DMS 273 (cell line): ENCODE measurements at regions not wholly inside any gene's neighbourhood (a gene's known extent, or its start where the extent isn't known, plus 50 kb on each side); places are given as distances from the start of the nearest gene placed in this dataset.

Experiments
- DNase-seq: peaks from one replicate; lab custom pipeline; 2025; ENCODE audit not compliant: unreplicated experiment; lab: John Stamatoyannopoulos, UW

GRCh38 chr1:112312879-112313278 is 83.1 kb upstream of the CTTNBP2NL start:
- no peak for DNase-seq

GRCh38 chr1:112316254-112316913 is 79.6 kb upstream of the CTTNBP2NL start:
- DNase-seq = no peak

- DNase-seq = no peak
These were observed 78.9 kb upstream of the CTTNBP2NL start for GRCh38 chr1:112317140-112317539.

GRCh38 chr1:112317611-112318062 is 78.4 kb upstream of the CTTNBP2NL start:
- DNase-seq = no peak

- DNase-seq = no peak
These were observed 77.8 kb upstream of the CTTNBP2NL start for GRCh38 chr1:112318263-112318662.

- no peak for DNase-seq
These were observed 77.2 kb upstream of the CTTNBP2NL start for GRCh38 chr1:112318698-112319370.

GRCh38 chr1:112319371-112320040 is 76.5 kb upstream of the CTTNBP2NL start:
- DNase-seq = no peak

GRCh38 chr1:112320058-112320457 is 76.0 kb upstream of the CTTNBP2NL start:
- no peak for DNase-seq

GRCh38 chr1:112322018-112322417 is 74.0 kb upstream of the CTTNBP2NL start:
- DNase-seq = no peak

- DNase-seq = no peak
These were observed 72.9 kb upstream of the CTTNBP2NL start for GRCh38 chr1:112322983-112323678.

GRCh38 chr1:112325504-112325903 is 70.5 kb upstream of the CTTNBP2NL start:
- DNase-seq = no peak

GRCh38 chr1:112328600-112328999 is 67.4 kb upstream of the CTTNBP2NL start:
- DNase-seq = no peak

- no peak for DNase-seq
These were observed 63.6 kb upstream of the CTTNBP2NL start for GRCh38 chr1:112332176-112333150.

- DNase-seq = no peak
These were observed 60.7 kb upstream of the CTTNBP2NL start for GRCh38 chr1:112335351-112335750.

- DNase-seq = peak; percentile 52
These were observed 58.9 kb upstream of the CTTNBP2NL start for GRCh38 chr1:112337028-112337531.

GRCh38 chr1:112341986-112342385 is 54.0 kb upstream of the CTTNBP2NL start:
- no peak for DNase-seq

- DNase-seq = peak; percentile 27
These were observed 53.5 kb upstream of the CTTNBP2NL start for GRCh38 chr1:112342558-112342957.

- DNase-seq = no peak
These were observed 51.1 kb upstream of the CTTNBP2NL start for GRCh38 chr1:112344754-112345423.
